AG04449 (cell line): ENCODE measurements at regions not wholly inside any gene's neighbourhood (a gene's known extent, or its start where the extent isn't known, plus 50 kb on each side); places are given as distances from the start of the nearest gene placed in this dataset.

Experiments
- CTCF ChIA-PET: fragments of 350-600 bp; formaldehyde crosslinking; extraction: SDS; loops from one replicate; lab custom pipeline; 2021; ENCODE audit warnings: antibody characterized with exemption; lab: Yijun Ruan, JAX
- POLR2A ChIA-PET: fragments of 400-600, 350-600 bp; formaldehyde crosslinking; extraction: SDS; loops from one replicate; lab custom pipeline; 2020; ENCODE audit warnings: antibody characterized with exemption, inconsistent platforms; lab: Yijun Ruan, JAX
- DNase-seq: peaks from one replicate; pipeline ENCODE4 v3.0.0-alpha.2; 2010; ENCODE audit warnings: low read depth, low spot score
- H3K4me3 ChIP-seq: 2 replicates; pipeline ENCODE4 v1.5.1; 2011; ENCODE audit warnings: low read depth, mild to moderate bottlenecking, control low read depth, low read length
- CTCF ChIP-seq: IDR thresholded peaks from one replicate; pipeline ENCODE4 v1.5.1; 2011; ENCODE audit warnings: mild to moderate bottlenecking, moderate library complexity, low read length, control low read depth, inconsistent platforms; ENCODE audit not compliant: insufficient read depth; ENCODE audit errors: missing control alignments

- POLR2A ChIA-PET = no interaction called here
- no peak for TF ChIP-seq CTCF
- no peak for DNase-seq
- no peak overlapping the region for H3K4me3 ChIP-seq
- CTCF ChIA-PET = interaction anchor here (0.9 to 2.7 kb wide), 4 partner anchors 35 to 273 kb away, joined by 3 to 9 read pairs (median 4); no protein-coding TSS in a partner anchor
Observed at GRCh38 chr4:153120235-153120634, 84.0 kb upstream of the TRIM2 start.

GRCh38 chr4:153122855-153123254 is 81.4 kb upstream of the TRIM2 start:
- DNase-seq = no peak
- CTCF ChIA-PET = no interaction called here
- POLR2A ChIA-PET = no interaction called here
- no peak for TF ChIP-seq CTCF
- H3K4me3 ChIP-seq = no peak overlapping the region

- POLR2A ChIA-PET = no interaction called here
- CTCF ChIA-PET = interaction anchor here (0.5 to 5.9 kb wide), 31 partner anchors 11 to 672 kb away, joined by 3 to 319 read pairs (median 9); partner anchors contain the start of genes ARFIP1, FHDC1 and TIGD4
- no peak for TF ChIP-seq CTCF
- no peak for DNase-seq
- H3K4me3 ChIP-seq = no peak overlapping the region
Observed at GRCh38 chr4:153126137-153126536, 78.1 kb upstream of the TRIM2 start.

GRCh38 chr4:153127760-153128494 is 76.3 kb upstream of the TRIM2 start:
- H3K4me3 ChIP-seq = no peak overlapping the region; the same call in 1 of the 2 replicates
- CTCF ChIA-PET = interaction anchor here (0.7 to 5.9 kb wide), 66 partner anchors 9 to 628 kb away, joined by 3 to 319 read pairs (median 6); partner anchors contain the start of genes ARFIP1, FHDC1 and TIGD4
- DNase-seq = no peak
- TF ChIP-seq CTCF = peak; percentile 74
- POLR2A ChIA-PET = no interaction called here

GRCh38 chr4:153131596-153131995 is 72.6 kb upstream of the TRIM2 start:
- POLR2A ChIA-PET = interaction anchor here (0.8 kb wide), 1 partner anchor 288 kb away, joined by 3 read pairs; no protein-coding TSS in a partner anchor
- no peak for TF ChIP-seq CTCF
- DNase-seq = no peak
- CTCF ChIA-PET = interaction anchor here (1.2 to 3.7 kb wide), 6 partner anchors 10 to 512 kb away, joined by 3 to 16 read pairs (median 6); no protein-coding TSS in a partner anchor
- H3K4me3 ChIP-seq = no peak overlapping the region

GRCh38 chr4:153137159-153137558 is 67.1 kb upstream of the TRIM2 start:
- H3K4me3 ChIP-seq = no peak overlapping the region
- POLR2A ChIA-PET = interaction anchor here (0.6 kb wide), 1 partner anchor 21 kb away, joined by 4 read pairs; no protein-coding TSS in a partner anchor
- DNase-seq = peak; percentile 64
- no peak for TF ChIP-seq CTCF
- CTCF ChIA-PET = interaction anchor here (0.6 to 2.5 kb wide), 11 partner anchors 10 to 516 kb away, joined by 3 to 23 read pairs (median 4); no protein-coding TSS in a partner anchor
